PC-9 (cell line): ENCODE measurements at regions not wholly inside any gene's neighbourhood (a gene's known extent, or its start where the extent isn't known, plus 50 kb on each side); places are given as distances from the start of the nearest gene placed in this dataset.

ENCODE experiments used
- BruUV-seq: library from RNA; stranded (reverse); fragments of 400-500 nt; replicated peaks from 2 replicates; lab custom pipeline; 2021; lab: Mats Ljungman, UMichigan
- CTCF ChIA-PET: fragments of 300-600 bp; sonication (Branson Sonifier 250); formaldehyde crosslinking; loops from one replicate; lab custom pipeline; 2022; ENCODE audit warnings: antibody characterized with exemption; lab: Charles Lee
- POLR2A ChIA-PET: fragments of 300-600 bp; sonication (Branson Sonifier 250); formaldehyde crosslinking; loops from one replicate; lab custom pipeline; 2022; ENCODE audit warnings: antibody characterized with exemption; ENCODE audit not compliant: unreplicated experiment; lab: Charles Lee
- DNase-seq, 2 experiments: peaks; one replicate each; pipeline versions ENCODE4 v3.0.0 to v3.0.0-alpha.2; 2015 to 2022; ENCODE audit warnings: mixed read lengths in 1 of 2
- H2AFZ ChIP-seq: fragments of 200-600 bp; sonication (generic); 2 replicates; pipeline ENCODE4 v1.8.1; 2017; ENCODE audit warnings: antibody characterized with exemption
- H3F3A ChIP-seq: fragments of 200-600 bp; sonication (generic); 2 replicates; pipeline ENCODE4 v1.8.1; 2017; ENCODE audit warnings: antibody characterized with exemption, mild to moderate bottlenecking, low read depth; ENCODE audit not compliant: insufficient read depth
- H3K27ac ChIP-seq: fragments of 200-600 bp; sonication (generic); 2 replicates; pipeline ENCODE4 v1.6.1; 2016; ENCODE audit warnings: mixed run types
- H3K27me3 ChIP-seq: fragments of 200-600 bp; sonication (generic); 2 replicates; pipeline ENCODE4 v1.6.1; 2016; ENCODE audit warnings: low read depth, mixed run types; ENCODE audit not compliant: insufficient read depth
- H3K36me3 ChIP-seq: fragments of 200-600 bp; sonication (generic); 2 replicates; pipeline ENCODE4 v1.6.1; 2016; ENCODE audit warnings: low read depth, mixed run types
- H3K4me1 ChIP-seq: fragments of 200-600 bp; sonication (generic); replicated peaks from 2 replicates; pipeline ENCODE4 v1.6.1; 2016; ENCODE audit warnings: mixed run types; ENCODE audit not compliant: insufficient read depth
- H3K4me2 ChIP-seq: fragments of 200-600 bp; sonication (generic); 2 replicates; pipeline ENCODE4 v1.6.1; 2017; ENCODE audit warnings: mixed run types
- H3K4me3 ChIP-seq: fragments of 200-600 bp; sonication (generic); 2 replicates; pipeline ENCODE4 v1.6.1; 2016; ENCODE audit warnings: mixed run types
- H3K79me2 ChIP-seq: fragments of 200-600 bp; sonication (generic); 2 replicates; pipeline ENCODE4 v1.6.1; 2017; ENCODE audit warnings: low read depth, mixed run types
- H3K9me2 ChIP-seq: fragments of 200-600 bp; sonication (generic); 2 replicates; pipeline ENCODE4 v1.8.1; 2017; ENCODE audit warnings: mild to moderate bottlenecking; ENCODE audit not compliant: insufficient read depth
- H3K9me3 ChIP-seq: fragments of 200-600 bp; sonication (generic); 2 replicates; pipeline ENCODE4 v1.8.1; 2016; ENCODE audit warnings: low read depth; ENCODE audit not compliant: insufficient read depth
- H4K20me1 ChIP-seq: fragments of 200-600 bp; sonication (generic); 2 replicates; pipeline ENCODE4 v1.8.1; 2017; ENCODE audit not compliant: insufficient read depth
- EZH2 ChIP-seq: fragments of 200-600 bp; sonication (generic); IDR thresholded peaks from 2 replicates; pipeline ENCODE4 v1.8.0; 2017; ENCODE audit warnings: antibody characterized with exemption, low read depth
- intact Hi-C: fragments of 100-400 bp; cut with micrococcal nuclease; formaldehyde crosslinking; loops from one replicate; pipeline ENCODE4 v1.10.0; 2022; ENCODE audit not compliant: unreplicated experiment
- TF ChIP-seq, protein P1 (sequence below): fragments of 200-600 bp; sonication (generic); conservative IDR thresholded peaks from 2 replicates; pipeline ENCODE4 v1.6.1; 2017; ENCODE audit warnings: mixed run types, antibody characterized with exemption, mild to moderate bottlenecking, moderate library complexity

DNA sequence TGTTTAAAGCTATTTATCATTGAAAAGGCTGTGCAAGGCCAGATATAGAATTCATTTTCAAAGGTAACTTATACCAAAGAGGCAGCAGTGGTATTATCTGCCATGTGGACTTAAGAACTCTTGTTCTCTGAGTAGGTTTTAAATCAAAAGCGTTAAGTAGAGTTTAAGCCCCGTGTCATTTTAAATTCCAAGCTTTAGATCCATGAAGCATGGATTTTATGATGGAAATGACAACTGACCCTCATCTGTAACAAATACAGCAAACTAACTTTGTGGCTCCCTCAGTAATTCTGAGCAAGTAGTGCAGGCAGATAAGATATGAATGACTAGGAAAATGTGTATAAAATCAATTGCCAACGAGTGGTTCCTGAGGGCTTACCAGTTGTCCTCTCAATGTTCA is 247.0 kb downstream of the WDR11 start:
- no peak overlapping the region for H3K27ac ChIP-seq
- no peaks in the 10 kb centered on the region for H3K4me1 ChIP-seq
- no peak overlapping the region for H3K4me3 ChIP-seq
- ChIA-PET POLR2A (no interaction called here), CTCF (no interaction called here)
- no peaks in the 10 kb centered on the region for H3K79me2 ChIP-seq
- H3K27me3 ChIP-seq = no peaks in the 10 kb centered on the region
- TF ChIP-seq EZH2 = no peak
- TF ChIP-seq, protein P1, sequence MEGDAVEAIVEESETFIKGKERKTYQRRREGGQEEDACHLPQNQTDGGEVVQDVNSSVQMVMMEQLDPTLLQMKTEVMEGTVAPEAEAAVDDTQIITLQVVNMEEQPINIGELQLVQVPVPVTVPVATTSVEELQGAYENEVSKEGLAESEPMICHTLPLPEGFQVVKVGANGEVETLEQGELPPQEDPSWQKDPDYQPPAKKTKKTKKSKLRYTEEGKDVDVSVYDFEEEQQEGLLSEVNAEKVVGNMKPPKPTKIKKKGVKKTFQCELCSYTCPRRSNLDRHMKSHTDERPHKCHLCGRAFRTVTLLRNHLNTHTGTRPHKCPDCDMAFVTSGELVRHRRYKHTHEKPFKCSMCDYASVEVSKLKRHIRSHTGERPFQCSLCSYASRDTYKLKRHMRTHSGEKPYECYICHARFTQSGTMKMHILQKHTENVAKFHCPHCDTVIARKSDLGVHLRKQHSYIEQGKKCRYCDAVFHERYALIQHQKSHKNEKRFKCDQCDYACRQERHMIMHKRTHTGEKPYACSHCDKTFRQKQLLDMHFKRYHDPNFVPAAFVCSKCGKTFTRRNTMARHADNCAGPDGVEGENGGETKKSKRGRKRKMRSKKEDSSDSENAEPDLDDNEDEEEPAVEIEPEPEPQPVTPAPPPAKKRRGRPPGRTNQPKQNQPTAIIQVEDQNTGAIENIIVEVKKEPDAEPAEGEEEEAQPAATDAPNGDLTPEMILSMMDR = no peak
- no peaks in the 10 kb centered on the region for H3K36me3 ChIP-seq
- no peaks in the 10 kb centered on the region for H3F3A ChIP-seq
- H3K9me2 ChIP-seq = no peaks in the 10 kb centered on the region
- H4K20me1 ChIP-seq = no peaks in the 10 kb centered on the region
- intact Hi-C loops = no loop called here
- DNase-seq = no peak
- no peak overlapping the region for H3K4me2 ChIP-seq
- no peaks in the 10 kb centered on the region for H3K9me3 ChIP-seq
- no peak overlapping the region for H2AFZ ChIP-seq
- BruUV-seq = no TSS peak

DNA sequence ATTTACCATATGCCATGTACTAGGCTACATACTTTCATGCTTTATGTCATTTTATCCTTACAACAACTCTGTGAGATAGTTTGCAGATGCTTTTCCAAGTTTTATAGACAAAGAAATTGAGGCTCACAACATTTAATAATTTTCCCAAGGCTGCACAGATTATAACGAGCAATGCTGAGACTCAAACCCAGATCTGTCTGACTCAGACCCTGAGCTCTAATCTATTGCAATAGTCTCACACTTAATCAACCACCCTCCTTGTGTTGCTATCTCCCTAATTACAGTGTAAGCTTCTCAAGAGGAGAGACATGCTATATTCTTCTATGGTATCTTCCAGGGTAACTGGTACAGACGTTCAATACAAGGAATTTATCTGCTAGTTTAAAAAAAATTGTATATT is 247.6 kb downstream of the WDR11 start:
- DNase-seq = no peak
- Histone ChIP-seq H4K20me1 (no peaks in the 10 kb centered on the region), H3K9me3 (no peaks in the 10 kb centered on the region), H3K4me3 (no peak overlapping the region), H2AFZ (no peak overlapping the region), H3K27ac (no peak overlapping the region), H3K4me2 (no peak overlapping the region), H3K27me3 (no peaks in the 10 kb centered on the region), H3K79me2 (no peaks in the 10 kb centered on the region), H3F3A (no peaks in the 10 kb centered on the region), H3K36me3 (no peaks in the 10 kb centered on the region), H3K9me2 (no peaks in the 10 kb centered on the region), H3K4me1 (no peaks in the 10 kb centered on the region)
- ChIA-PET POLR2A (no interaction called here), CTCF (no interaction called here)
- TF ChIP-seq, protein P1 = no peak
- TF ChIP-seq EZH2 = no peak
- intact Hi-C loops = no loop called here
- no TSS peak for BruUV-seq

DNA sequence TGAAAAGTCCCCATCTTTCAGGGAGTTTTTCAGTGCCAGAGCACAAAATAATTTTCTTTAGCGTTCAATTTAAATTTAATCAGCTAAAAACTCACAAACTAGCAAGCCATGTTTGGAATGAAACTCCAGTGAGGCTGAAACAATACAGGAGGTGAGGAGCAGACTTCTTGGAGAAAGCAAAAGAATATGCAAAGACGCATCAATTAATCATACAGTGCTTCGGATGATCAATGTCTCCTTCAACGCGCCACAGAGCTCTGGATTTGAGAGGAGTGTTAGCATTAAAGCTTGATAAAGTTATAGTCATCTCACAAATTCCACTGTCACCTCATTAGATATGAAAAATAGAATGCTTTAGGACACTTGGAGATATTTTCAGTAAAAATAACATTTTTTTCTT is 248.0 kb downstream of the WDR11 start:
- H3K4me1 ChIP-seq = no peaks in the 10 kb centered on the region
- TF ChIP-seq EZH2 = no peak
- TF ChIP-seq, protein P1 = no peak
- no peaks in the 10 kb centered on the region for H3K9me3 ChIP-seq
- no peak overlapping the region for H3K4me3 ChIP-seq
- H3F3A ChIP-seq = no peaks in the 10 kb centered on the region
- H3K4me2 ChIP-seq = no peak overlapping the region
- no peaks in the 10 kb centered on the region for H3K9me2 ChIP-seq
- no peak overlapping the region for H2AFZ ChIP-seq
- BruUV-seq = no TSS peak
- intact Hi-C loops = no loop called here
- H3K27ac ChIP-seq = no peak overlapping the region
- no peaks in the 10 kb centered on the region for H4K20me1 ChIP-seq
- H3K27me3 ChIP-seq = no peaks in the 10 kb centered on the region
- H3K36me3 ChIP-seq = no peaks in the 10 kb centered on the region
- no peaks in the 10 kb centered on the region for H3K79me2 ChIP-seq
- ChIA-PET CTCF (no interaction called here), POLR2A (no interaction called here)
- DNase-seq = no peak
